ENCODE measurements at regions not wholly inside any gene's neighbourhood (a gene's known extent, or its start where the extent isn't known, plus 50 kb on each side); places are given as distances from the start of the nearest gene placed in this dataset.

DNA sequence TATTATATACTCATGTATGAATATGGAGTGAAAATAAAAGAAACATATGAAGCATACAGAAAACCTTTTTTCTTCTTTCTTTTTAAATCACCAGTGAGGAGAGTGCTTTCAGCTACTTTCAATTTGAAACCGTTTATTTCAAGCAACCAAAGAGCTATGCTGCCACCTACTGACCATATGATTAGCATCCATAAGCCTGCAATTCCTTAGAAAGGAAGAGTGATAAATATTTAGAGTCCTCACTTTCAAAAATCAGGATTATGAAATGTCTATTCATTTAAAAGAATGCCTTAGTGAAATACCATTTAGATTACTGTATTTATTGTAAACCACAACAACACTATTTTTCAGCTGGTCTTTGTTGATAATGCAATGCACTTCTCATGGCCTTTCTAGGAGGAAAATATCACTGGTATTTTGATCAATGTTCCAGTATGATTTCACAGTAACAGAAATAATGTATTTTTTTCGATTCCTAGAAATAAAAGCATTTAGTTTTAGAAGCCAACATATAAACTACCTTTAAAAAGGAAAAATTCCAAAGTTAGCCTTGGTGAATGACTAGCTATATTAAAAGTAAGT lies 667.6 kb downstream of the PCDH18 start:
- TF ChIP-seq, protein P1, sequence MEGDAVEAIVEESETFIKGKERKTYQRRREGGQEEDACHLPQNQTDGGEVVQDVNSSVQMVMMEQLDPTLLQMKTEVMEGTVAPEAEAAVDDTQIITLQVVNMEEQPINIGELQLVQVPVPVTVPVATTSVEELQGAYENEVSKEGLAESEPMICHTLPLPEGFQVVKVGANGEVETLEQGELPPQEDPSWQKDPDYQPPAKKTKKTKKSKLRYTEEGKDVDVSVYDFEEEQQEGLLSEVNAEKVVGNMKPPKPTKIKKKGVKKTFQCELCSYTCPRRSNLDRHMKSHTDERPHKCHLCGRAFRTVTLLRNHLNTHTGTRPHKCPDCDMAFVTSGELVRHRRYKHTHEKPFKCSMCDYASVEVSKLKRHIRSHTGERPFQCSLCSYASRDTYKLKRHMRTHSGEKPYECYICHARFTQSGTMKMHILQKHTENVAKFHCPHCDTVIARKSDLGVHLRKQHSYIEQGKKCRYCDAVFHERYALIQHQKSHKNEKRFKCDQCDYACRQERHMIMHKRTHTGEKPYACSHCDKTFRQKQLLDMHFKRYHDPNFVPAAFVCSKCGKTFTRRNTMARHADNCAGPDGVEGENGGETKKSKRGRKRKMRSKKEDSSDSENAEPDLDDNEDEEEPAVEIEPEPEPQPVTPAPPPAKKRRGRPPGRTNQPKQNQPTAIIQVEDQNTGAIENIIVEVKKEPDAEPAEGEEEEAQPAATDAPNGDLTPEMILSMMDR (IDR thresholded peaks at IDR 0.05; ENCODE audit: low read depth, low read length) = peak; percentile 73
- DNase-seq (ENCODE audit: low read depth in 2 of 2) = peak; percentile 89 to 91
- no peak overlapping the region for H3K4me3 ChIP-seq (replicated peaks in 1 of 2; ENCODE audit: low read depth in 2 of 2, low read length in 2 of 2)

DNA sequence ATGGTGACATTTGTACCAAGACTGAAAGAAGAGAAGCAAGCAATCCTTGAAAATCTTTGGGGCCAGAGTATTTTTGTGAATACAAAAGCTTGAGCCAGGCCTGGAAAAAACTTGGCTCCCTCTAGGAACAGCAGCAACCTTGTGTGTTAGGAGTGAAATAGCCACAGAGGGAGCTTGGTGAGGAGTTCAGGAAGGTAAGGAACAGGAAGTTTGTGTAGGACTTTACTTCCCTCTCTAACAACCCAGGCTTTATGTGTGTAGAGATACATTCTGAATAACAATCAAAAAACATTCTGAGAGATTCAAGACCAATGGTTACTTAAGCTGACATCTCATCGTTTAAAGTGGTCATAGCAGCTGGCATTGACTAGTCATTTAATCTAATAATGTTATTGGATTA lies 668.5 kb downstream of the PCDH18 start:
- DNase-seq (ENCODE audit: low read depth in 2 of 2) = peak; percentile 10 to 24
- TF ChIP-seq, protein P1 (IDR thresholded peaks at IDR 0.05; ENCODE audit: low read depth, low read length) = no peak
- H3K4me3 ChIP-seq (replicated peaks in 1 of 2; ENCODE audit: low read depth in 2 of 2, low read length in 2 of 2) = no peak overlapping the region

DNA sequence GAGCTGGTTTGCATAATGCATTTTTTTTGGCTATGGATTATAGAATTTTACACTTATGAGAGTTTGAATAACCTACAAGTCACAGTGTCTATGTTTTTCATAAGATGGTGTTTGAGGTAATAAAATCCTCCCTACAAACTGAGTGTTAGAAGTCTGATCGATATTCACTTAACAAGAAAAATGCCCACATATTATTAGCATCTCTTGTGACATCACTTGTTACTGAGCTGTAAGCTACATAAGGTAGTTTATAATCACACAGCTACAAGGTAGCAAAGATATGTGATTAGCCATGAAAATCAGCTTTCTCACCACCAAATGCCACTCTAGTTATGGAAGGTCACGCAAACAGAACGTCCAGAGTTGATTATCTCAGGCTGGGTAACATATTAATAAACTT lies 669.6 kb downstream of the PCDH18 start:
- TF ChIP-seq, protein P1 (IDR thresholded peaks at IDR 0.05; ENCODE audit: low read depth, low read length) = no peak

DNA sequence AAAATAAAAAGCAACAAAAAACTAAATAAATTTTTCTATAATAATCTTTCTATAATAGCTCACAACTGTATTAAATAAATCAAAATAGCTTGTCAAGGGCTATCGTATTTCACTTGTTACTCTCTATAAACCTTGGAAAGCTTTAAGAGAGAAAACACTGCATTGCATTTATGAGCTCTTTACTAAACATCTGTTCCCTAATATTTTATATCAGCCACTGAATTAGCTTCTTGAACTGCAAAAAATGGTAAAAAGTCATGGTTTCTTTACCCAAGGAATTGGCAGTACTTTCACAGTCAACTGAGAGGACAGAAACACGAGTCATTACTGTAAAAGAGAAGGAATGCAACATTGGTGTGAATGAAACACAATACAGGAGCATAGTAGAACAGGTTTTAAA lies 671.2 kb downstream of the PCDH18 start:
- no peak overlapping the region for H3K4me3 ChIP-seq (replicated peaks in 1 of 2; ENCODE audit: low read depth in 2 of 2, low read length in 2 of 2)
- peak in 1 of 2 donors; percentile 7 for DNase-seq (ENCODE audit: low read depth in 2 of 2)
- TF ChIP-seq, protein P1 (IDR thresholded peaks at IDR 0.05; ENCODE audit: low read depth, low read length) = no peak

More for the DNA sequence above, 669.6 kb downstream of the PCDH18 start:
- no peak for DNase-seq (ENCODE audit: low read depth in 2 of 2)
- no peak overlapping the region for H3K4me3 ChIP-seq (replicated peaks in 1 of 2; ENCODE audit: low read depth in 2 of 2, low read length in 2 of 2)

DNA sequence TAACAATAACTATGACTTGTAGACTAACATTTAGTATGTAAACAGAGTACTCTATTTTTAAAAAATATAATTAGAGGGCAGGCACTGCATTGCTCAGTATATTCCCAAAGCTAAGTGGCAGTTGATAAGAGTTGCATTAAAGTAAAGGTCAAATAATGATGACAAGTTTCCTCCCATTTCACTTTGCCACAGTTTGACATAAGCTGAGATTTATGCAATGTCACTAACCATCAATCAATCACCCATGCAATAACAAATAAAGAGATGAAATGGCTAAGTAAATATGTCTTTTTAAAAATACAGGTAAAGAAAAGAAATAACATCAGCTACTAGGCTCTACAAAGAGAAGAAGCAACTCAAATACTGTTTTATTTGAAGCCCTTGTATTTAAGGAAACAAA lies 673.4 kb downstream of the PCDH18 start:
- no peak overlapping the region for H3K4me3 ChIP-seq (replicated peaks in 1 of 2; ENCODE audit: low read depth in 2 of 2, low read length in 2 of 2)
- TF ChIP-seq, protein P1 (IDR thresholded peaks at IDR 0.05; ENCODE audit: low read depth, low read length) = no peak
- DNase-seq (ENCODE audit: low read depth in 2 of 2) = no peak

DNA sequence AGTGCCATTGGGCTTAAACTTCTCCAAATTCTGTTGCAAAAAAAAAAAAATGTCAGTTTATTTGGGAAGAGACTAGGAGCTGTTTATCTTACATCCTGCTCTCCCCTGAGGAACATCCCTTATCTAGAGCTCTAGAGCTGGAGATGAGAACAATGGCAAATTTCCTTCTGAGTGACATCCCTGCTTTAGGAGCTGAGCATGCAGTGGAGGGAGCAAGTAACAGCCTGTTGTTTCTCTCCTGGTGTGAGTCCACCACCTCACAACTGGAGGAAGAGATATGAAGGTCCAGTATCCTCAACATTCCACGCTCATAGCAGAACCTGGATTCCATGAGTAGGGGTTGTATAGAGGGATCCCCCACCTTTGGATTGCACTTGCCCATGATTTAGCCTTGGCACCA lies 676.4 kb downstream of the PCDH18 start:
- TF ChIP-seq, protein P1 (IDR thresholded peaks at IDR 0.05; ENCODE audit: low read depth, low read length) = no peak
- DNase-seq (ENCODE audit: low read depth in 2 of 2) = no peak
- H3K4me3 ChIP-seq (replicated peaks in 1 of 2; ENCODE audit: low read depth in 2 of 2, low read length in 2 of 2) = no peak overlapping the region

DNA sequence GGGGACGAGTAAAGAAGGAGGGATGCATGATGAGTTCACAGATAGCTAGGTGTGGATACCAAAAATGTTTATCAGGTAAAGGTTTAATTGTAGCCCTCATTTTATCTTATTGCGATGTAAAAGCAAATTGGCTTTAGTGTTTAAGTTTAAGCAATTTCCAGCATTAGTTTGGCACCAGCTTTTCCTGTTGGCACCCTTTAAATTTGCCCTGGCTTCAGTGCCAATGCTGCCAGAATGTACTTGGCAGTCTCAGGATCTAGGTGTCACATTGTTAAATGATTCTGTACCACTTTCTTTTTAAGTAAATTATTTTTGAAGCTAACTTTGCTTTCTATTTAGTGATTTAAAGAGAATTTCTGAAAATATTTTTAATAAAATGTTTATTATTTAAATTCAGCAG lies 681.8 kb downstream of the PCDH18 start:
- no peak for DNase-seq (ENCODE audit: low read depth in 2 of 2)
- H3K4me3 ChIP-seq (replicated peaks in 1 of 2; ENCODE audit: low read depth in 2 of 2, low read length in 2 of 2) = no peak overlapping the region
- TF ChIP-seq, protein P1 (IDR thresholded peaks at IDR 0.05; ENCODE audit: low read depth, low read length) = no peak

All from cardiac fibroblast (primary cell).